ENCODE measurements at regions not wholly inside any gene's neighbourhood (a gene's known extent, or its start where the extent isn't known, plus 50 kb on each side); places are given as distances from the start of the nearest gene placed in this dataset.

- no peaks in the 10 kb centered on the region for H3K36me3 ChIP-seq (ENCODE audit: control insufficient read depth, insufficient read depth, low read length)
- no peaks in the 10 kb centered on the region for H3K27me3 ChIP-seq (replicated peaks; ENCODE audit: control insufficient read depth, insufficient read depth, low read length)
- peak; percentile 29 for DNase-seq (ENCODE audit: extremely low read depth, insufficient read length)
- no peak overlapping the region for H3K4me3 ChIP-seq (replicated peaks; ENCODE audit: low read depth, low read length)
- no peak for TF ChIP-seq CTCF (IDR thresholded peaks at IDR 0.05; ENCODE audit: insufficient read depth, low read length, poor library complexity, severe bottlenecking)
Measured at GRCh38 chr14:58749066-58749669, 111.4 kb downstream of the DACT1 start.

GRCh38 chr14:58750321-58751269, 112.8 kb downstream of the DACT1 start:
- no peak overlapping the region for H3K4me3 ChIP-seq (replicated peaks; ENCODE audit: low read depth, low read length)
- DNase-seq (ENCODE audit: extremely low read depth, insufficient read length) = no peak
- no peaks in the 10 kb centered on the region for H3K36me3 ChIP-seq (ENCODE audit: control insufficient read depth, insufficient read depth, low read length)

GRCh38 chr14:58751788-58752187, 114.0 kb downstream of the DACT1 start:
- no peaks in the 10 kb centered on the region for H3K27me3 ChIP-seq (replicated peaks; ENCODE audit: control insufficient read depth, insufficient read depth, low read length)
- DNase-seq (ENCODE audit: extremely low read depth, insufficient read length) = no peak
- H3K4me3 ChIP-seq (replicated peaks; ENCODE audit: low read depth, low read length) = no peak overlapping the region
- no peak for TF ChIP-seq CTCF (IDR thresholded peaks at IDR 0.05; ENCODE audit: insufficient read depth, low read length, poor library complexity, severe bottlenecking)
- H3K36me3 ChIP-seq (ENCODE audit: control insufficient read depth, insufficient read depth, low read length) = no peaks in the 10 kb centered on the region

More at GRCh38 chr14:58750321-58751269, 112.8 kb downstream of the DACT1 start:
- H3K27me3 ChIP-seq (replicated peaks; ENCODE audit: control insufficient read depth, insufficient read depth, low read length) = no peaks in the 10 kb centered on the region
- no peak for TF ChIP-seq CTCF (IDR thresholded peaks at IDR 0.05; ENCODE audit: insufficient read depth, low read length, poor library complexity, severe bottlenecking)

GRCh38 chr14:58752289-58752688, 114.5 kb downstream of the DACT1 start:
- TF ChIP-seq CTCF (IDR thresholded peaks at IDR 0.05; ENCODE audit: insufficient read depth, low read length, poor library complexity, severe bottlenecking) = no peak
- no peak for DNase-seq (ENCODE audit: extremely low read depth, insufficient read length)
- no peaks in the 10 kb centered on the region for H3K36me3 ChIP-seq (ENCODE audit: control insufficient read depth, insufficient read depth, low read length)
- H3K27me3 ChIP-seq (replicated peaks; ENCODE audit: control insufficient read depth, insufficient read depth, low read length) = no peaks in the 10 kb centered on the region
- H3K4me3 ChIP-seq (replicated peaks; ENCODE audit: low read depth, low read length) = no peak overlapping the region

GRCh38 chr14:58752771-58753201, 115.0 kb downstream of the DACT1 start:
- Histone ChIP-seq H3K4me3 (replicated peaks; ENCODE audit: low read depth, low read length) (no peak overlapping the region), H3K27me3 (replicated peaks; ENCODE audit: control insufficient read depth, insufficient read depth, low read length) (no peaks in the 10 kb centered on the region), H3K36me3 (ENCODE audit: control insufficient read depth, insufficient read depth, low read length) (no peaks in the 10 kb centered on the region)
- TF ChIP-seq CTCF (IDR thresholded peaks at IDR 0.05; ENCODE audit: insufficient read depth, low read length, poor library complexity, severe bottlenecking) = no peak
- no peak for DNase-seq (ENCODE audit: extremely low read depth, insufficient read length)
